ENCODE measurements at regions not wholly inside any gene's neighbourhood (a gene's known extent, or its start where the extent isn't known, plus 50 kb on each side); places are given as distances from the start of the nearest gene placed in this dataset.
"Not testable (repeated sequence)": the region's sequence is repeated elsewhere in the genome, so short reads cannot be mapped to it uniquely, and the experiment has no call there.

- no peak for DNase-seq (ENCODE audit: low spot score)
Observed at GRCh38 chr20:57999465-58000111, 228.9 kb downstream of the ANKRD60 start.

GRCh38 chr20:57998981-57999464 is 229.4 kb downstream of the ANKRD60 start:
- no peak for DNase-seq (ENCODE audit: low spot score)

- no peak for DNase-seq (ENCODE audit: low spot score)
Observed at GRCh38 chr20:57998276-57998675, 230.2 kb downstream of the ANKRD60 start.

GRCh38 chr20:57996936-57997890 is 231.2 kb downstream of the ANKRD60 start:
- DNase-seq (ENCODE audit: low spot score): no peak

GRCh38 chr20:57996465-57996864 is 232.0 kb downstream of the ANKRD60 start:
- no peak for DNase-seq (ENCODE audit: low spot score)

- DNase-seq (ENCODE audit: low spot score): no peak
Observed at GRCh38 chr20:57995381-57995977, 233.0 kb downstream of the ANKRD60 start.

- no peak for DNase-seq (ENCODE audit: low spot score)
Observed at GRCh38 chr20:57993716-57994431, 234.6 kb downstream of the ANKRD60 start.

GRCh38 chr20:57991211-57991881 is 237.1 kb downstream of the ANKRD60 start:
- no peak for DNase-seq (ENCODE audit: low spot score)

- DNase-seq (ENCODE audit: low spot score): no peak
Observed at GRCh38 chr20:57990396-57990987, 238.0 kb downstream of the ANKRD60 start.

- DNase-seq (ENCODE audit: low spot score): no peak
Observed at GRCh38 chr20:57988828-57989227, 239.6 kb downstream of the ANKRD60 start.

GRCh38 chr20:57988422-57988821 is 240.0 kb downstream of the ANKRD60 start:
- no peak for DNase-seq (ENCODE audit: low spot score)

GRCh38 chr20:57987659-57988058 is 240.8 kb downstream of the ANKRD60 start:
- DNase-seq (ENCODE audit: low spot score): no peak

GRCh38 chr20:57986666-57987065 is 241.8 kb downstream of the ANKRD60 start:
- DNase-seq (ENCODE audit: low spot score): no peak

GRCh38 chr20:57985278-57985677 is 243.2 kb downstream of the ANKRD60 start:
- no peak for DNase-seq (ENCODE audit: low spot score)

GRCh38 chr20:57983082-57983481 is 245.4 kb downstream of the ANKRD60 start:
- DNase-seq (ENCODE audit: low spot score): no peak

- DNase-seq (ENCODE audit: low spot score): no peak
Observed at GRCh38 chr20:57980506-57980905, 247.9 kb downstream of the ANKRD60 start.

GRCh38 chr20:57977569-57977968 is 250.9 kb downstream of the ANKRD60 start:
- DNase-seq (ENCODE audit: low spot score): no peak

- no peak for DNase-seq (ENCODE audit: low spot score)
Observed at GRCh38 chr20:57977141-57977540, 251.3 kb downstream of the ANKRD60 start.

- DNase-seq (ENCODE audit: low spot score): no peak
Observed at GRCh38 chr20:57974863-57975262, 253.6 kb downstream of the ANKRD60 start.

- no peak for DNase-seq (ENCODE audit: low spot score)
Observed at GRCh38 chr20:57973886-57974285, 254.6 kb downstream of the ANKRD60 start.

- DNase-seq (ENCODE audit: low spot score): not testable (repeated sequence)
Observed at GRCh38 chr20:57971583-57971982, 256.9 kb downstream of the ANKRD60 start.
